ENCODE measurements at regions not wholly inside any gene's neighbourhood (a gene's known extent, or its start where the extent isn't known, plus 50 kb on each side); places are given as distances from the start of the nearest gene placed in this dataset.

DNA sequence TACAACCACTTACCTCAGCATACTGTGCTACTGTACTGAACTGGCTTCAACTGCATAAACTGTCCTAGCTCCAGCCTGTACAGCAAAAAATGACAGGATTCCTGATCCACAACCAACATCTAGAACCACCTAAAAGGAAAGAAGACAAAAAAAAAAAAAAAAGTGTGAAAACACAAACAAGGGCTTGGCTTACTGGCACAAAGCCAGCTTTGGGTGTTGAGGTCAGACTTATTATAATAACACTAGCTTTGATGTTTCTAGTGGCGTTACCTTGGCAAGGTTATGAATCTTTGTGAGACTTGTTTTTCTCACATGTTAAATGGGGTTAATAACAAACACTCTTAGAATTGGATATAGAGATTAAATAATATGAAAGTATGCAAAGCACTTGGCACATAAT, 148.5 kb upstream of the PUM3 start:
- no peaks in the 10 kb centered on the region for H3K9me3 Mint-ChIP-seq
- Histone ChIP-seq H2BK20ac (ENCODE audit: low read depth, low read length, poor library complexity, severe bottlenecking) (no peak overlapping the region), H3K79me1 (ENCODE audit: insufficient read depth, low read depth, low read length, poor library complexity, severe bottlenecking) (no peaks in the 10 kb centered on the region), H3K18ac (ENCODE audit: insufficient read length, low read depth, low read length) (no peak overlapping the region), H3K23ac (ENCODE audit: insufficient read length, low read depth, low read length) (no peak overlapping the region), H4K20me1 (ENCODE audit: control insufficient read depth, insufficient read depth, insufficient read length) (no peaks in the 10 kb centered on the region), H2AFZ (ENCODE audit: low read length) (no peak overlapping the region), H3K79me2 (ENCODE audit: insufficient read depth, low read length) (no peaks in the 10 kb centered on the region), H3K4me1 (ENCODE audit: insufficient read depth, low read length) (no peaks in the 10 kb centered on the region; the same call in 1 of the 2 replicates), H2AK5ac (ENCODE audit: insufficient read length, low read length) (no peak overlapping the region), H3K56ac (ENCODE audit: insufficient read length, low read depth, low read length) (no peak overlapping the region), H3T11ph (ENCODE audit: low read length) (no peak overlapping the region), H3K14ac (ENCODE audit: insufficient read depth, low read length) (no peak overlapping the region), H3K9ac (ENCODE audit: extremely low read depth, insufficient read length, low read length) (no peak overlapping the region), H2BK5ac (ENCODE audit: insufficient read length, low read length) (no peak overlapping the region), H3K4ac (ENCODE audit: low read depth, low read length) (no peak overlapping the region), H2BK15ac (ENCODE audit: low read depth, low read length) (no peak overlapping the region), H2BK120ac (ENCODE audit: low read depth, low read length, poor library complexity, severe bottlenecking) (no peak overlapping the region), H3K27ac (ENCODE audit: insufficient read length, low read depth, low read length) (no peak overlapping the region), H4K8ac (replicated peaks; ENCODE audit: insufficient read length, low read depth, low read length) (no peak overlapping the region), H4K5ac (ENCODE audit: insufficient read length, low read depth, low read length) (no peak overlapping the region), H2BK12ac (ENCODE audit: insufficient read length, low read depth, low read length) (no peak overlapping the region), H3K23me2 (ENCODE audit: insufficient read length, low read depth, low read length, poor library complexity, severe bottlenecking) (no peaks in the 10 kb centered on the region), H3K27me3 (ENCODE audit: insufficient read depth, low read length) (no peaks in the 10 kb centered on the region), H3K9me3 (ENCODE audit: control insufficient read depth, low read depth, low read length) (no peaks in the 10 kb centered on the region), H4K91ac (ENCODE audit: insufficient read length, low read depth, low read length) (no peak overlapping the region), H3K4me2 (ENCODE audit: insufficient read depth, insufficient read length, low read length) (no peak overlapping the region)
- TF ChIP-seq, protein P1, sequence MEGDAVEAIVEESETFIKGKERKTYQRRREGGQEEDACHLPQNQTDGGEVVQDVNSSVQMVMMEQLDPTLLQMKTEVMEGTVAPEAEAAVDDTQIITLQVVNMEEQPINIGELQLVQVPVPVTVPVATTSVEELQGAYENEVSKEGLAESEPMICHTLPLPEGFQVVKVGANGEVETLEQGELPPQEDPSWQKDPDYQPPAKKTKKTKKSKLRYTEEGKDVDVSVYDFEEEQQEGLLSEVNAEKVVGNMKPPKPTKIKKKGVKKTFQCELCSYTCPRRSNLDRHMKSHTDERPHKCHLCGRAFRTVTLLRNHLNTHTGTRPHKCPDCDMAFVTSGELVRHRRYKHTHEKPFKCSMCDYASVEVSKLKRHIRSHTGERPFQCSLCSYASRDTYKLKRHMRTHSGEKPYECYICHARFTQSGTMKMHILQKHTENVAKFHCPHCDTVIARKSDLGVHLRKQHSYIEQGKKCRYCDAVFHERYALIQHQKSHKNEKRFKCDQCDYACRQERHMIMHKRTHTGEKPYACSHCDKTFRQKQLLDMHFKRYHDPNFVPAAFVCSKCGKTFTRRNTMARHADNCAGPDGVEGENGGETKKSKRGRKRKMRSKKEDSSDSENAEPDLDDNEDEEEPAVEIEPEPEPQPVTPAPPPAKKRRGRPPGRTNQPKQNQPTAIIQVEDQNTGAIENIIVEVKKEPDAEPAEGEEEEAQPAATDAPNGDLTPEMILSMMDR (conservative IDR thresholded peaks at IDR 0.05): no peak
- peak overlapping the region in 1 of 3 experiments; percentile 19; a peak in 1 of 7 replicates for H3K27ac Mint-ChIP-seq
- H3K27me3 Mint-ChIP-seq (ENCODE audit: low read depth): no peaks in the 10 kb centered on the region
- no peak for DNase-seq
- H3K4me3 Mint-ChIP-seq: no peak overlapping the region
- WGBS (ENCODE audit: extremely low coverage, insufficient read length, low lambda C conversion rate): no CpG with 5 or more reads among the region's 1 CpG
- no peaks in the 10 kb centered on the region for H3K36me3 Mint-ChIP-seq (ENCODE audit: insufficient read depth in 1 of 3, low read depth in 3 of 3)
- peaks cover 0 to 3% of the 10 kb centered on the region in 2 experiments; a peak in 2 of 4 replicates for H3K4me1 Mint-ChIP-seq
